SHP77 (cell line): ENCODE measurements at regions not wholly inside any gene's neighbourhood (a gene's known extent, or its start where the extent isn't known, plus 50 kb on each side); places are given as distances from the start of the nearest gene placed in this dataset.

Experiments
- DNase-seq, 2 experiments: peaks; one replicate each; lab custom pipeline; 2025; lab: John Stamatoyannopoulos, UW

GRCh38 chr1:83770319-83770661 lies 228.6 kb downstream of the TTLL7 start:
- no peak for DNase-seq

GRCh38 chr1:83769594-83770318 lies 229.2 kb downstream of the TTLL7 start:
- no peak for DNase-seq

- DNase-seq = no peak
Observed at GRCh38 chr1:83769072-83769471, 229.9 kb downstream of the TTLL7 start.

GRCh38 chr1:83766241-83766691 lies 232.7 kb downstream of the TTLL7 start:
- no peak for DNase-seq

GRCh38 chr1:83765125-83765524 lies 233.8 kb downstream of the TTLL7 start:
- DNase-seq = no peak

DNA sequence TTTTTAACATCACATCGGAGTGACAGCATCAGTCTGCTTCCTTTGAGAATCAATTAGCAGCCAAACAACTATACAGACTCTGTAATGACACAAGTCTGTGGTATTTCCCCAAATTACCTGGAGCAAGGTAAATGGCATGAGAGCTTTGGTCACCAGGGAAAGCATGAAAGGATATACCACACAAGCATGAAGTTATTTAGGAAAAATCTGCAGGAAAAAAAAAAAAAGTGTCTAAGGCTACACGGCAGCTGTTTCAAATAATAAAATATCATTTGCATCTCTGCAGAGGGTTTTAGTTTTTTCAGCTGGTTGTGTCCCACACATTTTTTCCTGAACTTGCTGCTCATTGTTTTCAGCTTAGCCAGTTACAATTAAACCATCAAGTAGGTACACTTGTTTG lies 234.7 kb downstream of the TTLL7 start:
- DNase-seq = no peak

DNA sequence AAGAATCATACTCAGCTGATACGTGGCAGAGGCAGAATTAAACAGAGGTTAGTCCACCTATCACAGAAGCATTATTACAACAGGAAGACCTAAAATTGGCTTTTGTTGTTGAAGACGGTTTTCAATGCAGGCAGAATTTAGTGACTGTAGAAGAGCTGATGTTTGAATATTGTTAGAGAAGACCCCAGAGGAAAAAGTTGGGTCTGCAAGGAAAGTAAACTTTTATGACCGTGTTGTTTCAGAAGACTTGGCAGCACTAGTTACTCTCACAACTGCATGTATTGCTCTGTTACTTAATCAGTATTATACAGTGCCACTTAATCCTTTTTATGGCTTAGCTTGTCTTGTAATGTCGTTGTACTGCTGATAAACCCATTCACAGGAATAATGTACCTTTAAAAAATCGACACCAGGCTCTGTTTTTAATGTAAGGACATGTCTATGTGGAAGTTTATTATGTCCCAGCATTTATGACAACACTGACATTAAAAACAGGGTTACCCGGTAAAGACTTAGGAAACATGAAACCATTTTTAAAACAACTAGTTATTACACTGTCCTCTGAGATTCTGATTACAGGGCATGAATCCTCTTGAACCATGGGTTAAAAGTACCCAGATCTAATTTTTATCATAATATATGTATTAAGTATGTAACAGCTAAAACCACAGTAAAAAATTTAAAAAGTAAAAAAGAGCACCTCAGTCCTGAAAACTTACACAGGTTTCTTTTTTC lies 235.4 kb downstream of the TTLL7 start:
- DNase-seq = no peak

GRCh38 chr1:83762416-83762815 lies 236.5 kb downstream of the TTLL7 start:
- DNase-seq = no peak

GRCh38 chr1:83762039-83762365 lies 236.9 kb downstream of the TTLL7 start:
- DNase-seq = no peak

GRCh38 chr1:83761167-83762038 lies 237.5 kb downstream of the TTLL7 start:
- no peak for DNase-seq

- no peak for DNase-seq
Observed at GRCh38 chr1:83760226-83761021, 238.5 kb downstream of the TTLL7 start.

GRCh38 chr1:83756984-83757717 lies 241.8 kb downstream of the TTLL7 start:
- DNase-seq = no peak

GRCh38 chr1:83751602-83752001 lies 247.3 kb downstream of the TTLL7 start:
- DNase-seq = no peak

DNA sequence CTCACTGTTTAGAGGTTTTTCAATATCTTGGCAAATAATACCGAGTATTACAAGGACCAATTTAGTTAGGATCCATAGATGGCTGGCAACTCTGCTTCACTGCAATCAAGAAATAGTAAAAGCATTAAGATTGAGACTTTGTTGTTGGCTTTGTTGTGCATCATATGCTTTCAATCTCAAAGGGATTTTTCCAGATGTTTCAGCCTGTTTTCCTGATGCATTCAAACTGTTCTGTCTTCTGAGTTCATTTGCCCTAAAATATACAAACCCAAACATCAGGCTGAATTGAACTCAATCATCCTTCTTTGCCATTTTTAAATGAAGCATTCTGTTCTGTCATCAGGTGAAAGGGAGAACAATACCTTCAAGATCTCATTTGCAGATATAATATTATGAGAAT lies 248.7 kb downstream of the TTLL7 start:
- DNase-seq = no peak

- DNase-seq = no peak
Observed at GRCh38 chr1:83747853-83748482, 251.0 kb downstream of the TTLL7 start.

DNA sequence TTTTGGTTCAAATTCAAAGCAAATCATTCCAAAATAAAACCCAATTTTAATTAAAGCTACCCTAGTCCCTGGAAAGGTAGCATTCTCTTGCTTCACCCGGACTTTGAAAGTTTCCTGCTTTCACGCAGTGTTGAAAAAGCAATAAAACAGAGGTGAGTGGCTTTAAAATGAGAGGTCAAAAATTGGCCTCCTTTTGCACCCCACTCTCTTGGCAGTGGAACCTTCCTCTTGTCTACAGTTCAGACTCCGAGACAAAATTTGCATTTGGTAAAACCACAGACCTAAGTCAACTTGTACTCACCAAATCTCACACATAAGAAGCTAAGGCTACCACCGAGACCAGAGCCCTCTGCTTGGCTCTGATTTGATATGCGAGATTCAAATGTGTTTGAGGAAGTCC lies 252.7 kb downstream of the TTLL7 start:
- DNase-seq = no peak

DNA sequence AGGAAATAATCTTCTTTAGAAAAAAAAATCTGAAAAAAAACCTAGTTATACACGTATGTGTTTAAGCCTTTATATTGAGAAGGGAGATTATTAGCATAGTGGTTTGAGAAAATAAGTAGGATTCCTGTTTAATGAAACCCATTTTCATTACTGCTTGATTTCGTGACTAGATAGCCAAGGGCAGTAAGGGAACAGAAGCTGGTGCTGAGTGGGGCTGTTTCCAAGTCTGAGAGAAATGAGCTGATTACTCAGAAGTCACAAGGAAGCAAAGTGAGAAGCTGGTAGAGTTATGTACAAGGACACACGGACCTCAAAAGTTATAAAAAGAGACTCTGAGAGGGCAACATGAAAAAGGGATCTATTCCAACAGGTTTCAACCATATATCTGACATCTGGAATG lies 256.5 kb downstream of the TTLL7 start:
- DNase-seq = no peak

- no peak for DNase-seq
Observed at GRCh38 chr1:83741770-83742169, 257.2 kb downstream of the TTLL7 start.

DNA sequence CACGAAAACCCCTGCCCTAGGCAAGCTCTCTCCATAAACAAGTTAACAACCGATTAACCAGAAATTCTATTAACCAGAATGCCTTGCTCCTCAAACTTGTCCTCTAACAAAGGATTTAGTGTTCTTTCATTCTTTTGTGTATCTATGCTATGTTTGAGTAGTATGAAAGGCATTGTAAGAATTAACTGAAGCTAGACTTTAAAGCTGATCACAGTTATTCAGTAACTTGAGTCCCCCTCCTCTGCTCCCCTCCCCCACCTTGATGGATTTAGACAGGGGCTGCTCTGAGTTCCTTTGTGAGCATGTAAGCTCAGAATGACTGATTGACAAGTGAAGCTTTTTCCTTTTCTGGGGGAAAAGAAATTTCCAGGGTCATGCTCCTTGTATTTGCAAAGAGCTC lies 257.6 kb downstream of the TTLL7 start:
- no peak for DNase-seq

GRCh38 chr1:83735526-83735925 lies 263.4 kb downstream of the TTLL7 start:
- no peak for DNase-seq

- DNase-seq = no peak
Observed at GRCh38 chr1:83734420-83734819, 264.5 kb downstream of the TTLL7 start.
